ENCODE measurements at regions not wholly inside any gene's neighbourhood (a gene's known extent, or its start where the extent isn't known, plus 50 kb on each side); places are given as distances from the start of the nearest gene placed in this dataset.

- TF ChIP-seq, protein P1, sequence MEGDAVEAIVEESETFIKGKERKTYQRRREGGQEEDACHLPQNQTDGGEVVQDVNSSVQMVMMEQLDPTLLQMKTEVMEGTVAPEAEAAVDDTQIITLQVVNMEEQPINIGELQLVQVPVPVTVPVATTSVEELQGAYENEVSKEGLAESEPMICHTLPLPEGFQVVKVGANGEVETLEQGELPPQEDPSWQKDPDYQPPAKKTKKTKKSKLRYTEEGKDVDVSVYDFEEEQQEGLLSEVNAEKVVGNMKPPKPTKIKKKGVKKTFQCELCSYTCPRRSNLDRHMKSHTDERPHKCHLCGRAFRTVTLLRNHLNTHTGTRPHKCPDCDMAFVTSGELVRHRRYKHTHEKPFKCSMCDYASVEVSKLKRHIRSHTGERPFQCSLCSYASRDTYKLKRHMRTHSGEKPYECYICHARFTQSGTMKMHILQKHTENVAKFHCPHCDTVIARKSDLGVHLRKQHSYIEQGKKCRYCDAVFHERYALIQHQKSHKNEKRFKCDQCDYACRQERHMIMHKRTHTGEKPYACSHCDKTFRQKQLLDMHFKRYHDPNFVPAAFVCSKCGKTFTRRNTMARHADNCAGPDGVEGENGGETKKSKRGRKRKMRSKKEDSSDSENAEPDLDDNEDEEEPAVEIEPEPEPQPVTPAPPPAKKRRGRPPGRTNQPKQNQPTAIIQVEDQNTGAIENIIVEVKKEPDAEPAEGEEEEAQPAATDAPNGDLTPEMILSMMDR (IDR thresholded peaks at IDR 0.05), result no peak
- TF ChIP-seq POLR2A (IDR thresholded peaks at IDR 0.05), result no peak
Measured at GRCh38 chr11:41784513-41785335, 325.3 kb upstream of the LRRC4C start.

Measured in uterus (tissue), 2 donors.